SK-N-SH (cell line): ENCODE measurements at regions not wholly inside any gene's neighbourhood (a gene's known extent, or its start where the extent isn't known, plus 50 kb on each side); places are given as distances from the start of the nearest gene placed in this dataset.

Experiments used
- CTCF ChIA-PET: fragments of 300-600, 350-600 bp; formaldehyde crosslinking; extraction: SDS; loops from one replicate; lab custom pipeline; 2021; lab: Yijun Ruan, JAX
- POLR2A ChIA-PET: fragments of 350-600 bp; sonication (Branson Sonifier 250); formaldehyde crosslinking; extraction: SDS; loops from one replicate; lab custom pipeline; 2020; ENCODE audit warnings: antibody characterized with exemption, inconsistent platforms; lab: Yijun Ruan, JAX
- DNase-seq: peaks from one replicate; pipeline ENCODE4 v3.0.0; 2012
- H2AFZ ChIP-seq: fragments of 200-600 bp; sonication (generic); 2 replicates; pipeline ENCODE4 v1.8.1; 2016; ENCODE audit warnings: antibody characterized with exemption, mild to moderate bottlenecking, low read depth
- H3F3A ChIP-seq: fragments of 200-600 bp; sonication (generic); replicated peaks from 2 replicates; pipeline ENCODE3; 2016; ENCODE audit warnings: antibody characterized with exemption, mild to moderate bottlenecking; ENCODE audit not compliant: insufficient read depth
- H3K27ac ChIP-seq, 2 experiments: fragments of 200-500 bp in 1 of 2; fragments of 200-600 bp in 1 of 2; sonication (Bioruptor generic) in 1 of 2; sonication (generic), shearing (Covaris generic) in 1 of 2; 2 replicates each; pipeline versions ENCODE4 v1.5.1 to v1.6.1; 2014 to 2016; ENCODE audit warnings: low read depth in 2 of 2, inconsistent platforms in 1 of 2, low read length in 1 of 2, mild to moderate bottlenecking in 1 of 2, mixed read lengths in 1 of 2
- H3K27me3 ChIP-seq: fragments of 200-600 bp; sonication (generic), shearing (Covaris generic); 2 replicates; pipeline ENCODE4 v1.6.1; 2016; ENCODE audit warnings: mixed run types; ENCODE audit not compliant: insufficient read depth
- H3K36me3 ChIP-seq, 2 experiments: fragments of 200-500 bp in 1 of 2; fragments of 200-600 bp in 1 of 2; sonication (Bioruptor generic) in 1 of 2; sonication (generic) in 1 of 2; replicated peaks in 1 of 2; 2 replicates each; pipeline versions ENCODE3 to v1.5.1; 2014 to 2016; ENCODE audit warnings: low read length in 1 of 2, mild to moderate bottlenecking in 1 of 2; ENCODE audit not compliant: insufficient read depth in 2 of 2, control insufficient read depth in 1 of 2
- H3K4me1 ChIP-seq, 2 experiments: fragments of 200-500 bp in 1 of 2; fragments of 200-600 bp in 1 of 2; sonication (Bioruptor generic) in 1 of 2; sonication (generic), shearing (Covaris generic) in 1 of 2; 2 replicates each; pipeline versions ENCODE4 v1.5.1 to v1.6.1; 2014 to 2016; ENCODE audit warnings: low read depth in 1 of 2, low read length in 1 of 2, mixed run types in 1 of 2; ENCODE audit not compliant: insufficient read depth in 2 of 2, control insufficient read depth in 1 of 2
- H3K4me2 ChIP-seq: fragments of 200-600 bp; sonication (generic), shearing (Covaris generic); 2 replicates; pipeline ENCODE4 v1.6.1; 2017; ENCODE audit warnings: mixed run types
- H3K4me3 ChIP-seq, 2 experiments: fragments of 200-500 bp in 1 of 2; fragments of 200-600 bp in 1 of 2; sonication (Bioruptor generic) in 1 of 2; sonication (generic), shearing (Covaris generic) in 1 of 2; 2 replicates each; pipeline versions ENCODE4 v1.5.1 to v1.8.1; 2014 to 2016; ENCODE audit warnings: low read depth in 2 of 2, inconsistent platforms in 1 of 2, low read length in 1 of 2, mild to moderate bottlenecking in 1 of 2, mixed read lengths in 1 of 2, moderate library complexity in 1 of 2
- H3K79me2 ChIP-seq: fragments of 200-600 bp; sonication (generic); 2 replicates; pipeline ENCODE4 v1.8.1; 2017; ENCODE audit warnings: mild to moderate bottlenecking; ENCODE audit not compliant: insufficient read depth
- H3K9ac ChIP-seq: fragments of 200-600 bp; sonication (generic); 2 replicates; pipeline ENCODE4 v1.6.1; 2017; ENCODE audit warnings: mixed run types
- H3K9me2 ChIP-seq: fragments of 200-600 bp; sonication (generic); 2 replicates; pipeline ENCODE4 v1.6.1; 2017; ENCODE audit warnings: mixed run types
- H3K9me3 ChIP-seq: fragments of 200-600 bp; sonication (generic); 2 replicates; pipeline ENCODE4 v1.6.1; 2017; ENCODE audit warnings: mixed run types, mild to moderate bottlenecking, moderate library complexity
- H4K20me1 ChIP-seq: fragments of 200-600 bp; sonication (generic); 2 replicates; pipeline ENCODE4 v1.6.1; 2017; ENCODE audit warnings: mild to moderate bottlenecking, mixed run types; ENCODE audit not compliant: insufficient read depth
- CHD2 ChIP-seq: fragments of 150-350 bp; IDR thresholded peaks from 2 replicates; pipeline ENCODE4 v1.6.1; 2018; ENCODE audit warnings: low read length; ENCODE audit not compliant: partially characterized antibody
- ELF1 ChIP-seq: IDR thresholded peaks from 2 replicates; pipeline ENCODE4 v1.4.0; 2012
- EP300 ChIP-seq, 2 experiments: IDR thresholded peaks; 2 replicates each; pipeline versions ENCODE4 v1.4.0 to v1.6.1; 2012; ENCODE audit warnings: borderline replicate concordance in 1 of 2, low read depth in 1 of 2, low read length in 1 of 2
- EZH2phosphoT487 ChIP-seq: fragments of 200-600 bp; sonication (generic); IDR thresholded peaks from 2 replicates; pipeline ENCODE4 v1.6.1; 2017; ENCODE audit warnings: low read depth, mixed run types, mild to moderate bottlenecking, antibody characterized with exemption, moderate library complexity, borderline replicate concordance
- FOXJ3 ChIP-seq: sonication (generic); formaldehyde crosslinking; IDR thresholded peaks from 2 replicates; pipeline ENCODE4 v1.5.1; 2020; ENCODE audit warnings: mild to moderate bottlenecking, missing genetic modification reagents
- GABPA ChIP-seq: IDR thresholded peaks from 2 replicates; pipeline ENCODE4 v1.4.0; 2012; ENCODE audit warnings: low read depth, mild to moderate bottlenecking
- NFIC ChIP-seq: IDR thresholded peaks from 2 replicates; pipeline ENCODE4 v1.4.0; 2012; ENCODE audit warnings: borderline replicate concordance
- NRF1 ChIP-seq: IDR thresholded peaks from 2 replicates; pipeline ENCODE4 v1.6.1; 2012; ENCODE audit warnings: low read depth, mild to moderate bottlenecking, low read length
- RAD21 ChIP-seq: IDR thresholded peaks from 2 replicates; pipeline ENCODE4 v1.6.1; 2012; ENCODE audit warnings: mild to moderate bottlenecking, low read length
- RFX5 ChIP-seq: IDR thresholded peaks from 2 replicates; pipeline ENCODE4 v1.6.1; 2012; ENCODE audit warnings: mild to moderate bottlenecking, improper control_type of control experiment, low read length
- TCF12 ChIP-seq: IDR thresholded peaks from 2 replicates; pipeline ENCODE4 v1.4.0; 2012
- TEAD4 ChIP-seq: IDR thresholded peaks from 2 replicates; pipeline ENCODE4 v1.4.0; 2012; ENCODE audit warnings: mild to moderate bottlenecking, borderline replicate concordance; ENCODE audit not compliant: insufficient read depth
- WGBS: methylation state at CpG from one replicate; pipeline ENCODE4 v1.1.6; 2017; ENCODE audit warnings: low lambda C conversion rate; 5-methylcytosine and 5-hydroxymethylcytosine counted together
- TF ChIP-seq, protein P1 (sequence below): fragments of 150-350 bp; IDR thresholded peaks from 2 replicates; pipeline ENCODE4 v1.6.1; 2017; ENCODE audit warnings: antibody characterized with exemption, low read length, low read depth, borderline replicate concordance
- TF ChIP-seq, protein P2 (sequence below): IDR thresholded peaks from 2 replicates; pipeline ENCODE4 v1.4.0; 2012; ENCODE audit warnings: low read depth
- TF ChIP-seq, protein P3 (sequence below): IDR thresholded peaks from 2 replicates; pipeline ENCODE4 v1.4.0; 2012; ENCODE audit warnings: low read depth, borderline replicate concordance
- TF ChIP-seq, protein P4 (sequence below): fragments of 150-350 bp; IDR thresholded peaks from 2 replicates; pipeline ENCODE4 v1.6.1; 2016; ENCODE audit warnings: mild to moderate bottlenecking, low read depth, low read length
- TF ChIP-seq, protein P5 (sequence below): IDR thresholded peaks from 2 replicates; pipeline ENCODE4 v1.6.1; 2012; ENCODE audit warnings: mild to moderate bottlenecking, low read depth, low read length, moderate library complexity

DNA sequence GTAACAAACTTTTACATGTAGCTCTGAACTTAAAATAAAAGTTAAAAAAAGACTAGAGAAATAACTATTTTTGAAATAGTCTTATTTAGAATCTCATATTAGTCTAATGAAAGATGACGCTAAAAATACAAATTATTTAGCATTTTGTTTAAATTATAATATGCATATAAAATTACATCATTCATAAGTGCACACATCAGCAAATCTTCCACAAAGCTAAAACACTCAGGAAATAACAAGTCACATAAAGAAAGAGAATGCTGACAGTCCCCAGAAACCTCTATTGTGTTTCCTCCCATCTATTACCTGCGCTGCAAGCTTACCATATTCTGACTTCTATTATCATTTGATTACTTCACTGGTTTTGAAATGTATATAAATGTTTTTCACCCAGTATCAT lies 986.9 kb upstream of the SEMA6A start:
- H2AFZ ChIP-seq: no peak overlapping the region
- WGBS: 58% methylated on average over 2 of the region's 2 CpGs
- CTCF ChIA-PET: no interaction called here

DNA sequence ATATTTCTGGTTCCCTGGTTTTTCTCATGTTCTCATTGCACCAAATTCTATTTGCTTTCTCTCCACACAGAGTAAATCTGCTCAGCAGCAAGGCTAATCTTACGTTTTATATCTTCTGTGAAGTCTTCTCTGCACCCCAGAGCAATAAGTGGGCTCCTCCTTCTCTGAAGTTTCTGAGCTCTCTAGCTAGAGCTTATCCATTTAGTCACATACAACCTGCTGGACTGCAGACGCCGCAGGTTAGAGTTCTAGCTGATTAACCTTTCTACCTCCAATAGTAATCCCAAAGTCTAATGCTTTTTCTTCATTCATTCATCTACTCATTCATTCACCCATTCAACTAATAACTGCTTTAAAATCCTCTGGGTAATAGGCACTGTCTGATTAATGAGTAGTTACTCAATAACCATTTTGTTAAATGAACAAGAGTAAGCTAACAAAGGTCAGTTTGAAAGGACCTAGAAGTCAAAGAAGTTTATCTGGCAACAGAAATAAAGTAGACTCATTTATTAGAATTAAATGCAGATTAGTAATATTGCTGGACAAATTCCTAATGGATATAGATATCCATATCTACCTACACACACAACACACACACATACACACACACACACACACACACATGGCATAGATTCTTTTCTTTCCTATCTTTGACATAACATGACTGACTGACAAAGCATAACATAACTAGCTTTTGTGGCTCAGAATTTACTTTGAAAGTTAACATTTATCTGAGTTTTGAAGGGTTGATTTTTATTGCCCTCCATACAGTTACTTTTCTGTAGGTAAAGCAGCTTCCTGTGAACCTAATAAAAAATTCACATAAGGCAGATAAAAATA lies 984.6 kb upstream of the SEMA6A start:
- POLR2A ChIA-PET: no interaction called here
- 21% methylated on average over 3 of the region's 3 CpGs for WGBS

More for the DNA sequence above, 986.9 kb upstream of the SEMA6A start:
- no peak overlapping the region for H3K27ac ChIP-seq
- H3K9me3 ChIP-seq: no peaks in the 10 kb centered on the region
- no peaks in the 10 kb centered on the region for H3K4me1 ChIP-seq
- no peak overlapping the region for H3K4me2 ChIP-seq
- no peaks in the 10 kb centered on the region for H3K9me2 ChIP-seq
- H3K79me2 ChIP-seq: no peaks in the 10 kb centered on the region
- H3K36me3 ChIP-seq: no peaks in the 10 kb centered on the region
- POLR2A ChIA-PET: no interaction called here
- no peak for DNase-seq
- H4K20me1 ChIP-seq: no peaks in the 10 kb centered on the region
- H3K4me3 ChIP-seq: no peak overlapping the region
- no peak overlapping the region for H3K9ac ChIP-seq
- no peak for TF ChIP-seq NFIC
- TF ChIP-seq, protein P1, sequence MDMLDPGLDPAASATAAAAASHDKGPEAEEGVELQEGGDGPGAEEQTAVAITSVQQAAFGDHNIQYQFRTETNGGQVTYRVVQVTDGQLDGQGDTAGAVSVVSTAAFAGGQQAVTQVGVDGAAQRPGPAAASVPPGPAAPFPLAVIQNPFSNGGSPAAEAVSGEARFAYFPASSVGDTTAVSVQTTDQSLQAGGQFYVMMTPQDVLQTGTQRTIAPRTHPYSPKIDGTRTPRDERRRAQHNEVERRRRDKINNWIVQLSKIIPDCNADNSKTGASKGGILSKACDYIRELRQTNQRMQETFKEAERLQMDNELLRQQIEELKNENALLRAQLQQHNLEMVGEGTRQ: no peak
- TF ChIP-seq, protein P2, sequence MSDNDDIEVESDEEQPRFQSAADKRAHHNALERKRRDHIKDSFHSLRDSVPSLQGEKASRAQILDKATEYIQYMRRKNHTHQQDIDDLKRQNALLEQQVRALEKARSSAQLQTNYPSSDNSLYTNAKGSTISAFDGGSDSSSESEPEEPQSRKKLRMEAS: no peak
- no peak for TF ChIP-seq TEAD4
- TF ChIP-seq RAD21: no peak
- TF ChIP-seq, protein P3, sequence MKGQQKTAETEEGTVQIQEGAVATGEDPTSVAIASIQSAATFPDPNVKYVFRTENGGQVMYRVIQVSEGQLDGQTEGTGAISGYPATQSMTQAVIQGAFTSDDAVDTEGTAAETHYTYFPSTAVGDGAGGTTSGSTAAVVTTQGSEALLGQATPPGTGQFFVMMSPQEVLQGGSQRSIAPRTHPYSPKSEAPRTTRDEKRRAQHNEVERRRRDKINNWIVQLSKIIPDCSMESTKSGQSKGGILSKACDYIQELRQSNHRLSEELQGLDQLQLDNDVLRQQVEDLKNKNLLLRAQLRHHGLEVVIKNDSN: no peak
- no peak for TF ChIP-seq TCF12
- TF ChIP-seq, all 33 proteins: peak for 0
- H3K27me3 ChIP-seq: no peaks in the 10 kb centered on the region
- H3F3A ChIP-seq: no peaks in the 10 kb centered on the region

More for the DNA sequence above, 984.6 kb upstream of the SEMA6A start:
- CTCF ChIA-PET: no interaction called here
- no peak overlapping the region for H3K4me3 ChIP-seq
- H3F3A ChIP-seq: no peaks in the 10 kb centered on the region
- TF ChIP-seq ELF1 (no peak), RFX5 (no peak), EP300 (IDR thresholded peaks at IDR 0.05; ENCODE audit: borderline replicate concordance in 1 of 2, low read depth in 1 of 2, low read length in 1 of 2) (no peak), EZH2phosphoT487 (no peak), TCF12 (no peak), NRF1 (no peak), NFIC (no peak), CHD2 (no peak), TEAD4 (no peak), FOXJ3 (CRISPR knock-in tag) (no peak), RAD21 (no peak), GABPA (no peak)
- TF ChIP-seq, protein P4, sequence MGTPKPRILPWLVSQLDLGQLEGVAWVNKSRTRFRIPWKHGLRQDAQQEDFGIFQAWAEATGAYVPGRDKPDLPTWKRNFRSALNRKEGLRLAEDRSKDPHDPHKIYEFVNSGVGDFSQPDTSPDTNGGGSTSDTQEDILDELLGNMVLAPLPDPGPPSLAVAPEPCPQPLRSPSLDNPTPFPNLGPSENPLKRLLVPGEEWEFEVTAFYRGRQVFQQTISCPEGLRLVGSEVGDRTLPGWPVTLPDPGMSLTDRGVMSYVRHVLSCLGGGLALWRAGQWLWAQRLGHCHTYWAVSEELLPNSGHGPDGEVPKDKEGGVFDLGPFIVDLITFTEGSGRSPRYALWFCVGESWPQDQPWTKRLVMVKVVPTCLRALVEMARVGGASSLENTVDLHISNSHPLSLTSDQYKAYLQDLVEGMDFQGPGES: no peak
- TF ChIP-seq, protein P5, sequence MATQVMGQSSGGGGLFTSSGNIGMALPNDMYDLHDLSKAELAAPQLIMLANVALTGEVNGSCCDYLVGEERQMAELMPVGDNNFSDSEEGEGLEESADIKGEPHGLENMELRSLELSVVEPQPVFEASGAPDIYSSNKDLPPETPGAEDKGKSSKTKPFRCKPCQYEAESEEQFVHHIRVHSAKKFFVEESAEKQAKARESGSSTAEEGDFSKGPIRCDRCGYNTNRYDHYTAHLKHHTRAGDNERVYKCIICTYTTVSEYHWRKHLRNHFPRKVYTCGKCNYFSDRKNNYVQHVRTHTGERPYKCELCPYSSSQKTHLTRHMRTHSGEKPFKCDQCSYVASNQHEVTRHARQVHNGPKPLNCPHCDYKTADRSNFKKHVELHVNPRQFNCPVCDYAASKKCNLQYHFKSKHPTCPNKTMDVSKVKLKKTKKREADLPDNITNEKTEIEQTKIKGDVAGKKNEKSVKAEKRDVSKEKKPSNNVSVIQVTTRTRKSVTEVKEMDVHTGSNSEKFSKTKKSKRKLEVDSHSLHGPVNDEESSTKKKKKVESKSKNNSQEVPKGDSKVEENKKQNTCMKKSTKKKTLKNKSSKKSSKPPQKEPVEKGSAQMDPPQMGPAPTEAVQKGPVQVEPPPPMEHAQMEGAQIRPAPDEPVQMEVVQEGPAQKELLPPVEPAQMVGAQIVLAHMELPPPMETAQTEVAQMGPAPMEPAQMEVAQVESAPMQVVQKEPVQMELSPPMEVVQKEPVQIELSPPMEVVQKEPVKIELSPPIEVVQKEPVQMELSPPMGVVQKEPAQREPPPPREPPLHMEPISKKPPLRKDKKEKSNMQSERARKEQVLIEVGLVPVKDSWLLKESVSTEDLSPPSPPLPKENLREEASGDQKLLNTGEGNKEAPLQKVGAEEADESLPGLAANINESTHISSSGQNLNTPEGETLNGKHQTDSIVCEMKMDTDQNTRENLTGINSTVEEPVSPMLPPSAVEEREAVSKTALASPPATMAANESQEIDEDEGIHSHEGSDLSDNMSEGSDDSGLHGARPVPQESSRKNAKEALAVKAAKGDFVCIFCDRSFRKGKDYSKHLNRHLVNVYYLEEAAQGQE: no peak
- H3K9me3 ChIP-seq: no peaks in the 10 kb centered on the region
- H3K9me2 ChIP-seq: no peaks in the 10 kb centered on the region
- no peaks in the 10 kb centered on the region for H3K4me1 ChIP-seq
- no peaks in the 10 kb centered on the region for H3K36me3 ChIP-seq
- H3K9ac ChIP-seq: no peak overlapping the region
- no peak overlapping the region for H3K4me2 ChIP-seq
- no peaks in the 10 kb centered on the region for H3K27me3 ChIP-seq
- no peaks in the 10 kb centered on the region for H3K79me2 ChIP-seq
- H3K27ac ChIP-seq: no peak overlapping the region
- DNase-seq: no peak
- H2AFZ ChIP-seq: no peak overlapping the region
- H4K20me1 ChIP-seq: no peaks in the 10 kb centered on the region
